ENCODE measurements at regions not wholly inside any gene's neighbourhood (a gene's known extent, or its start where the extent isn't known, plus 50 kb on each side); places are given as distances from the start of the nearest gene placed in this dataset.

DNA sequence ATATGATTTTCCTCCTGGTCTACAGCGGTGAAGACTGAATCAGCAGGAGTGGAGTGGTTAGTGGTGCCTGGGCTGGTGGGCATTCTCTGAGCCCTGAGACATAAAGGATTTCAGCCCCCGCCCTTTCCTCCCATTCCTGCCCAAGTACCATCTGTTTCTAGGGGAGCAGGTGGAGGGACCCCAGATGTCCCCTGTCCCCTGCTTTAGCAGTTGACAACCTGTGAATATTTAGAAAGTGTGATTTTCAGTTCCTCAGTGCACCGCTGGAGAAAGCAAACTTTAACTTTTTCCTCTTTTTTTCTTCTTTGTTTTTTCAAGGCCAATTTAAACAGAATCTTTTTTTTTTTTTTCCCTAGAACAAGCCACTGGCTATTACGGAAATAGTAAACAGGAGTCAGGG lies 163.8 kb upstream of the MYL2 start:
- TF ChIP-seq EZH2 (IDR thresholded peaks at IDR 0.05) (no peak), POLR2A (IDR thresholded peaks at IDR 0.05; ENCODE audit: borderline replicate concordance, extremely low read depth, insufficient read depth, insufficient read length) (no peak), SIN3A (IDR thresholded peaks at IDR 0.05; ENCODE audit: low read depth) (no peak), ELF1 (IDR thresholded peaks at IDR 0.05; ENCODE audit: borderline replicate concordance, low read depth) (no peak), FOSL1 (IDR thresholded peaks at IDR 0.05; ENCODE audit: low read depth) (no peak), ZNF274 (IDR thresholded peaks at IDR 0.05; ENCODE audit: low read depth, low read length) (no peak), EGR1 (IDR thresholded peaks at IDR 0.05; ENCODE audit: low read depth) (no peak), JUND (IDR thresholded peaks at IDR 0.05) (no peak), POLR2AphosphoS5 (IDR thresholded peaks at IDR 0.05; ENCODE audit: low read depth, low read length) (no peak), SRF (IDR thresholded peaks at IDR 0.05; ENCODE audit: low read depth) (no peak), CEBPB (IDR thresholded peaks at IDR 0.05; ENCODE audit: low read depth) (no peak)
- TF ChIP-seq, protein P1, sequence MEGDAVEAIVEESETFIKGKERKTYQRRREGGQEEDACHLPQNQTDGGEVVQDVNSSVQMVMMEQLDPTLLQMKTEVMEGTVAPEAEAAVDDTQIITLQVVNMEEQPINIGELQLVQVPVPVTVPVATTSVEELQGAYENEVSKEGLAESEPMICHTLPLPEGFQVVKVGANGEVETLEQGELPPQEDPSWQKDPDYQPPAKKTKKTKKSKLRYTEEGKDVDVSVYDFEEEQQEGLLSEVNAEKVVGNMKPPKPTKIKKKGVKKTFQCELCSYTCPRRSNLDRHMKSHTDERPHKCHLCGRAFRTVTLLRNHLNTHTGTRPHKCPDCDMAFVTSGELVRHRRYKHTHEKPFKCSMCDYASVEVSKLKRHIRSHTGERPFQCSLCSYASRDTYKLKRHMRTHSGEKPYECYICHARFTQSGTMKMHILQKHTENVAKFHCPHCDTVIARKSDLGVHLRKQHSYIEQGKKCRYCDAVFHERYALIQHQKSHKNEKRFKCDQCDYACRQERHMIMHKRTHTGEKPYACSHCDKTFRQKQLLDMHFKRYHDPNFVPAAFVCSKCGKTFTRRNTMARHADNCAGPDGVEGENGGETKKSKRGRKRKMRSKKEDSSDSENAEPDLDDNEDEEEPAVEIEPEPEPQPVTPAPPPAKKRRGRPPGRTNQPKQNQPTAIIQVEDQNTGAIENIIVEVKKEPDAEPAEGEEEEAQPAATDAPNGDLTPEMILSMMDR (IDR thresholded peaks at IDR 0.05 in 2 of 3, conservative IDR thresholded peaks at IDR 0.05 in 1 of 3; ENCODE audit: borderline replicate concordance in 1 of 3, insufficient read depth in 1 of 3, low read depth in 2 of 3, low read length in 2 of 3) = no peak
- TF ChIP-seq, protein P2, sequence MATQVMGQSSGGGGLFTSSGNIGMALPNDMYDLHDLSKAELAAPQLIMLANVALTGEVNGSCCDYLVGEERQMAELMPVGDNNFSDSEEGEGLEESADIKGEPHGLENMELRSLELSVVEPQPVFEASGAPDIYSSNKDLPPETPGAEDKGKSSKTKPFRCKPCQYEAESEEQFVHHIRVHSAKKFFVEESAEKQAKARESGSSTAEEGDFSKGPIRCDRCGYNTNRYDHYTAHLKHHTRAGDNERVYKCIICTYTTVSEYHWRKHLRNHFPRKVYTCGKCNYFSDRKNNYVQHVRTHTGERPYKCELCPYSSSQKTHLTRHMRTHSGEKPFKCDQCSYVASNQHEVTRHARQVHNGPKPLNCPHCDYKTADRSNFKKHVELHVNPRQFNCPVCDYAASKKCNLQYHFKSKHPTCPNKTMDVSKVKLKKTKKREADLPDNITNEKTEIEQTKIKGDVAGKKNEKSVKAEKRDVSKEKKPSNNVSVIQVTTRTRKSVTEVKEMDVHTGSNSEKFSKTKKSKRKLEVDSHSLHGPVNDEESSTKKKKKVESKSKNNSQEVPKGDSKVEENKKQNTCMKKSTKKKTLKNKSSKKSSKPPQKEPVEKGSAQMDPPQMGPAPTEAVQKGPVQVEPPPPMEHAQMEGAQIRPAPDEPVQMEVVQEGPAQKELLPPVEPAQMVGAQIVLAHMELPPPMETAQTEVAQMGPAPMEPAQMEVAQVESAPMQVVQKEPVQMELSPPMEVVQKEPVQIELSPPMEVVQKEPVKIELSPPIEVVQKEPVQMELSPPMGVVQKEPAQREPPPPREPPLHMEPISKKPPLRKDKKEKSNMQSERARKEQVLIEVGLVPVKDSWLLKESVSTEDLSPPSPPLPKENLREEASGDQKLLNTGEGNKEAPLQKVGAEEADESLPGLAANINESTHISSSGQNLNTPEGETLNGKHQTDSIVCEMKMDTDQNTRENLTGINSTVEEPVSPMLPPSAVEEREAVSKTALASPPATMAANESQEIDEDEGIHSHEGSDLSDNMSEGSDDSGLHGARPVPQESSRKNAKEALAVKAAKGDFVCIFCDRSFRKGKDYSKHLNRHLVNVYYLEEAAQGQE (IDR thresholded peaks at IDR 0.05; ENCODE audit: low read depth) = no peak
- TF ChIP-seq, protein P3, sequence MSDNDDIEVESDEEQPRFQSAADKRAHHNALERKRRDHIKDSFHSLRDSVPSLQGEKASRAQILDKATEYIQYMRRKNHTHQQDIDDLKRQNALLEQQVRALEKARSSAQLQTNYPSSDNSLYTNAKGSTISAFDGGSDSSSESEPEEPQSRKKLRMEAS (IDR thresholded peaks at IDR 0.05) = no peak
